Endothelial cell of umbilical vein (primary cell): ENCODE measurements at regions not wholly inside any gene's neighbourhood (a gene's known extent, or its start where the extent isn't known, plus 50 kb on each side); places are given as distances from the start of the nearest gene placed in this dataset.

Source experiments
- JUN ChIP-seq: IDR thresholded peaks from 2 replicates; pipeline ENCODE4 v1.6.1; 2011; ENCODE audit warnings: borderline replicate concordance, low read depth; ENCODE audit not compliant: insufficient read length, insufficient read depth
- MYC ChIP-seq: IDR thresholded peaks from one replicate; pipeline ENCODE4 v1.6.1; 2011; ENCODE audit warnings: mild to moderate bottlenecking, low read depth, low read length
- POLR2A ChIP-seq: IDR thresholded peaks from 2 replicates; pipeline ENCODE4 v1.6.1; 2012; ENCODE audit warnings: low read depth, mild to moderate bottlenecking, control low read depth, low read length
- POLR2AphosphoS5 ChIP-seq: IDR thresholded peaks from 2 replicates; pipeline ENCODE4 v1.6.1; 2012; ENCODE audit warnings: low read depth, mild to moderate bottlenecking, control low read depth, low read length, moderate library complexity; ENCODE audit not compliant: insufficient read depth
- TF ChIP-seq, protein P1 (sequence below), 2 donors: IDR thresholded peaks; 1 replicate in 1 of 2; 2 replicates in 1 of 2; pipeline ENCODE4 v1.5.1; 2011; ENCODE audit warnings: low read length in 2 of 2, mild to moderate bottlenecking in 2 of 2, moderate library complexity in 2 of 2, control low read depth in 1 of 2, inconsistent platforms in 1 of 2, low read depth in 1 of 2; ENCODE audit not compliant: insufficient read depth in 1 of 2; ENCODE audit errors: extremely low read depth in 1 of 2
- TF ChIP-seq, protein P2 (sequence below): IDR thresholded peaks from 2 replicates; pipeline ENCODE4 v1.6.1; 2011; ENCODE audit not compliant: insufficient read depth, insufficient read length

GRCh38 chr7:112571852-112572607 lies 91.2 kb downstream of the LSMEM1 start:
- TF ChIP-seq, protein P1, sequence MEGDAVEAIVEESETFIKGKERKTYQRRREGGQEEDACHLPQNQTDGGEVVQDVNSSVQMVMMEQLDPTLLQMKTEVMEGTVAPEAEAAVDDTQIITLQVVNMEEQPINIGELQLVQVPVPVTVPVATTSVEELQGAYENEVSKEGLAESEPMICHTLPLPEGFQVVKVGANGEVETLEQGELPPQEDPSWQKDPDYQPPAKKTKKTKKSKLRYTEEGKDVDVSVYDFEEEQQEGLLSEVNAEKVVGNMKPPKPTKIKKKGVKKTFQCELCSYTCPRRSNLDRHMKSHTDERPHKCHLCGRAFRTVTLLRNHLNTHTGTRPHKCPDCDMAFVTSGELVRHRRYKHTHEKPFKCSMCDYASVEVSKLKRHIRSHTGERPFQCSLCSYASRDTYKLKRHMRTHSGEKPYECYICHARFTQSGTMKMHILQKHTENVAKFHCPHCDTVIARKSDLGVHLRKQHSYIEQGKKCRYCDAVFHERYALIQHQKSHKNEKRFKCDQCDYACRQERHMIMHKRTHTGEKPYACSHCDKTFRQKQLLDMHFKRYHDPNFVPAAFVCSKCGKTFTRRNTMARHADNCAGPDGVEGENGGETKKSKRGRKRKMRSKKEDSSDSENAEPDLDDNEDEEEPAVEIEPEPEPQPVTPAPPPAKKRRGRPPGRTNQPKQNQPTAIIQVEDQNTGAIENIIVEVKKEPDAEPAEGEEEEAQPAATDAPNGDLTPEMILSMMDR (IDR thresholded peaks at IDR 0.05; ENCODE audit: extremely low read depth in 1 of 2, insufficient read depth in 1 of 2, low read depth in 1 of 2, low read length in 2 of 2), result no peak
- no peak for TF ChIP-seq POLR2A
- TF ChIP-seq JUN, result no peak
- TF ChIP-seq MYC, result no peak
- TF ChIP-seq POLR2AphosphoS5, result no peak
- TF ChIP-seq, protein P2, sequence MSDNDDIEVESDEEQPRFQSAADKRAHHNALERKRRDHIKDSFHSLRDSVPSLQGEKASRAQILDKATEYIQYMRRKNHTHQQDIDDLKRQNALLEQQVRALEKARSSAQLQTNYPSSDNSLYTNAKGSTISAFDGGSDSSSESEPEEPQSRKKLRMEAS, result no peak
